ENCODE measurements at regions not wholly inside any gene's neighbourhood (a gene's known extent, or its start where the extent isn't known, plus 50 kb on each side); places are given as distances from the start of the nearest gene placed in this dataset.

- no peaks in the 10 kb centered on the region for H3F3A ChIP-seq (ENCODE audit: control insufficient read depth, insufficient read depth)
- no peak overlapping the region for H3K27ac ChIP-seq (ENCODE audit: low read depth, low read length)
- H4K20me1 ChIP-seq (ENCODE audit: control insufficient read depth, insufficient read depth, low read depth, low read length): no peaks in the 10 kb centered on the region
- TF ChIP-seq CTCF (IDR thresholded peaks at IDR 0.05; ENCODE audit: low read depth, low read length, poor library complexity, severe bottlenecking) (no peak), EZH2phosphoT487 (IDR thresholded peaks at IDR 0.05; ENCODE audit: borderline replicate concordance, low read length) (no peak)
- no peak overlapping the region for H3K4me3 ChIP-seq (ENCODE audit: low read length)
- H3K4me1 ChIP-seq (ENCODE audit: control insufficient read depth, low read length): no peaks in the 10 kb centered on the region
- H3K79me2 ChIP-seq (ENCODE audit: control insufficient read depth, low read length): no peaks in the 10 kb centered on the region
- no peak overlapping the region for H3K4me2 ChIP-seq (ENCODE audit: low read length)
- no peaks in the 10 kb centered on the region for H3K9me3 ChIP-seq (ENCODE audit: control insufficient read depth, insufficient read depth, low read length)
- no peaks in the 10 kb centered on the region for H3K9me2 ChIP-seq (replicated peaks; ENCODE audit: control insufficient read depth, low read length)
- H3K27me3 ChIP-seq (ENCODE audit: control insufficient read depth, low read length): no peaks in the 10 kb centered on the region
- H3K36me3 ChIP-seq (ENCODE audit: control insufficient read depth, low read length): no peaks in the 10 kb centered on the region
Measured at GRCh38 chr12:19744705-19745218, 305.5 kb downstream of the AEBP2 start.

GRCh38 chr12:19746471-19746870 lies 307.2 kb downstream of the AEBP2 start:
- Histone ChIP-seq H3K4me3 (ENCODE audit: low read length) (no peak overlapping the region), H3K79me2 (ENCODE audit: control insufficient read depth, low read length) (no peaks in the 10 kb centered on the region), H4K20me1 (ENCODE audit: control insufficient read depth, insufficient read depth, low read depth, low read length) (no peaks in the 10 kb centered on the region), H3K27me3 (ENCODE audit: control insufficient read depth, low read length) (no peaks in the 10 kb centered on the region), H3K9me3 (ENCODE audit: control insufficient read depth, insufficient read depth, low read length) (no peaks in the 10 kb centered on the region), H3K9me2 (replicated peaks; ENCODE audit: control insufficient read depth, low read length) (no peaks in the 10 kb centered on the region), H3K4me2 (ENCODE audit: low read length) (no peak overlapping the region), H3K4me1 (ENCODE audit: control insufficient read depth, low read length) (no peaks in the 10 kb centered on the region), H3K27ac (ENCODE audit: low read depth, low read length) (no peak overlapping the region), H3K36me3 (ENCODE audit: control insufficient read depth, low read length) (no peaks in the 10 kb centered on the region), H3F3A (ENCODE audit: control insufficient read depth, insufficient read depth) (no peaks in the 10 kb centered on the region)
- no peak for TF ChIP-seq CTCF (IDR thresholded peaks at IDR 0.05; ENCODE audit: low read depth, low read length, poor library complexity, severe bottlenecking)
- TF ChIP-seq EZH2phosphoT487 (IDR thresholded peaks at IDR 0.05; ENCODE audit: borderline replicate concordance, low read length): no peak

- no peak overlapping the region for H3K4me2 ChIP-seq (ENCODE audit: low read length)
- H3K27ac ChIP-seq (ENCODE audit: low read depth, low read length): no peak overlapping the region
- H3K4me3 ChIP-seq (ENCODE audit: low read length): no peak overlapping the region
- H3K79me2 ChIP-seq (ENCODE audit: control insufficient read depth, low read length): no peaks in the 10 kb centered on the region
- peaks cover 6% of the 10 kb centered on the region; the same call in 1 of the 2 replicates for H3K9me3 ChIP-seq (ENCODE audit: control insufficient read depth, insufficient read depth, low read length)
- no peaks in the 10 kb centered on the region for H4K20me1 ChIP-seq (ENCODE audit: control insufficient read depth, insufficient read depth, low read depth, low read length)
- H3F3A ChIP-seq (ENCODE audit: control insufficient read depth, insufficient read depth): no peaks in the 10 kb centered on the region
- H3K9me2 ChIP-seq (replicated peaks; ENCODE audit: control insufficient read depth, low read length): no peaks in the 10 kb centered on the region
- no peaks in the 10 kb centered on the region for H3K36me3 ChIP-seq (ENCODE audit: control insufficient read depth, low read length)
- H3K4me1 ChIP-seq (ENCODE audit: control insufficient read depth, low read length): no peaks in the 10 kb centered on the region
- TF ChIP-seq CTCF (IDR thresholded peaks at IDR 0.05; ENCODE audit: low read depth, low read length, poor library complexity, severe bottlenecking): no peak
- no peak for TF ChIP-seq EZH2phosphoT487 (IDR thresholded peaks at IDR 0.05; ENCODE audit: borderline replicate concordance, low read length)
- no peaks in the 10 kb centered on the region for H3K27me3 ChIP-seq (ENCODE audit: control insufficient read depth, low read length)
Measured at GRCh38 chr12:19749906-19750574, 310.7 kb downstream of the AEBP2 start.
